NCI-H82 treated with DMSO at 0.1 percent for 48 hours (cell line): ENCODE measurements at regions not wholly inside any gene's neighbourhood (a gene's known extent, or its start where the extent isn't known, plus 50 kb on each side); places are given as distances from the start of the nearest gene placed in this dataset.
A peak's percentile ranks its signal among the peaks of the same experiment; 100 is the strongest.
"Not testable (repeated sequence)": the region's sequence is repeated elsewhere in the genome, so short reads cannot be mapped to it uniquely, and the experiment has no call there.

ENCODE experiments used
- DNase-seq: peaks from one replicate; lab custom pipeline; 2025; ENCODE audit not compliant: unreplicated experiment; lab: John Stamatoyannopoulos, UW

GRCh38 chr2:87075054-87075790, 53.6 kb upstream of the PLGLB1 start:
- not testable (repeated sequence) for DNase-seq

- not testable (repeated sequence) for DNase-seq
Measured at GRCh38 chr2:87075791-87076252, 54.2 kb upstream of the PLGLB1 start.

GRCh38 chr2:87076253-87077123, 54.8 kb upstream of the PLGLB1 start:
- DNase-seq = not testable (repeated sequence)

- not testable (repeated sequence) for DNase-seq
Measured at GRCh38 chr2:87077124-87077446, 55.4 kb upstream of the PLGLB1 start.

GRCh38 chr2:87081727-87082126, 60.1 kb upstream of the PLGLB1 start:
- DNase-seq = not testable (repeated sequence)

- DNase-seq = not testable (repeated sequence)
Measured at GRCh38 chr2:87088079-87088478, 66.4 kb upstream of the PLGLB1 start.

DNA sequence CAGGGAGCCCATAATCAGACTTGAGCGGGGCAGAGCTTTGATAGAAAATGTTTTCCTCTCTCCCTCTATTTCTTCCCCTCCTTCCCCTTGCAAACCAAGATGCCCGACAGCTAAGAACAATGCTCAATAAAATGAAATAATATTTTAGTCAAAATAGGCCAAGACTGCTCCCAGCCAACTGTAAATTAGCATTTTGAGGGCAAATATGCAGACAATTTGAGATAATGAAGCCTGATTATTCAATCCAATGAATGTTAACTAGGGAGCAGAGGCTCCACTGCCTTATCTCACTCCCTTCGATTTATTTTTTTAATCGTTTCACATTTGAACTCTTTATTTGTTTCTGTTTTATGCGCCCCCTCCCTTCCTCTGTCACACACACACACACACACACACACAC, 67.8 kb upstream of the PLGLB1 start:
- DNase-seq = not testable (repeated sequence)

GRCh38 chr2:87093252-87093651, 71.6 kb upstream of the PLGLB1 start:
- DNase-seq = not testable (repeated sequence)

DNA sequence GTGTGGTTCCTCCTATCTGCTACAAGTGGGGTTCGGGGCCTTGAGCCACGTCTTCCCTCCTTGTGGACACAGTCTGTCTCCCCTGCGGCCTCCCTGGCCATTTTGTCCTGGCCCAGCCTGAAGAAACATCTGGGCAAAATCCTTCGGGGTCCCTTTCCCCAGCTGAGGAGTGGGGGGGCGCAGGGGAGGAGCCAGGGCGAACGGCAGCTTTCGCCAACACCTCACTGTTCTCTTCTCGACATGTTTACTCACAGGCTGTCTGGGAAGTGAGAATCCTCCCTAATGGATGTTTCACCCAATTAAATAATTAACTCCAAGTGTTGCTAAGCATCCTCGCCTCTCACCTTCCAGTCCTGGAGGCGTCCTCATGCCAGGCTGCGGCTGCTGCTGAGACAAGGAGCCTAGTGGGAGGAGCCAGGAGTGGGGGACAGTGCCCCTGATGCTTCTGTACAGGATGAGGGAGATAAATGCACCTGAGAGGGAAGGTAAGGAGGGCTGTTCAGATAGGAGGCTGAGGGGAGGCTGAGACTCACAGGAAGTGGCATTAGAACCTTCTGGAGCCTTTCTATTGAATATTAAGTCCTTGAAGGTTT, 72.4 kb upstream of the PLGLB1 start:
- DNase-seq = not testable (repeated sequence)

- DNase-seq = not testable (repeated sequence)
Measured at GRCh38 chr2:87095804-87096203, 74.2 kb upstream of the PLGLB1 start.

DNA sequence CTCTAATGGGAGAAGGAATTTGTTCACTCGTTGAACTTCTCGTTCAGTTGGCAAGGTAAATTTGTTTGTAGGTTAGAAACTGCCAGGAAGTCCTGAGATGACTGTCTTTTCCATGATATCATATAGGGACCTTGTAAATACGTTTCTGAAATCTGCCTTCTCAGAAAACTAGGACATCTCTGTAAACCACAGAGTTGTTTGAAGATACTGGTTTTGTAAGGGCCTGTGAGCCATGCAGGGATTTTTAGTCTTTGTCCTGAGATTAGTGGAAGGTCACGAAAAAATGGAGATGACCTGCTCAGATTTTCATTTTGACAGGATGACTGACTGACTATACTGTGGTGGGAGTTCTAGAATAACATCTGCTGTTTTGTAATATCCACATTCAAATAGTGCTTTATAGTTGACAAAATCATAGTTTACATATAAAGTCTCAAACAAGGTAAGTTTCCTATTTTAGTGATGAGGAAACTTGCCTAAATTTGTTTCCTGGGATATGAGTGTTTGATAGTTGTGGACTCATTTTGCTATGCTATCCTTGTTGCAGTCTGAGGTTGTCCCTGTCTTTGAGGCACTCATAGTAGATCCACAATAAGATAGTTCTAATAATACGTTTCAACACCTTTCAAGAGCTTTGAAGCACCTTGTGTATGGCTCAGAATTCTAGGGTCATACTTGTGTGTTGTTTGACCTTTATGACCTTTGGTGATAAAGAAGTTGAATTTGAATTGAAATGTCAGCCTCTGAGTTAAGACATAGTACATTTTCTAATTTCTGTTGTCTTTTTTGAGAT, 107.3 kb upstream of the PLGLB1 start:
- not testable (repeated sequence) for DNase-seq

- DNase-seq = not testable (repeated sequence)
Measured at GRCh38 chr2:87132577-87132976, 110.9 kb upstream of the PLGLB1 start.

GRCh38 chr2:87151835-87152493, 130.3 kb upstream of the PLGLB1 start:
- DNase-seq = not testable (repeated sequence)

- DNase-seq = not testable (repeated sequence)
Measured at GRCh38 chr2:87174454-87174853, 152.8 kb upstream of the PLGLB1 start.

- DNase-seq = not testable (repeated sequence)
Measured at GRCh38 chr2:87183373-87183772, 161.7 kb upstream of the PLGLB1 start.

DNA sequence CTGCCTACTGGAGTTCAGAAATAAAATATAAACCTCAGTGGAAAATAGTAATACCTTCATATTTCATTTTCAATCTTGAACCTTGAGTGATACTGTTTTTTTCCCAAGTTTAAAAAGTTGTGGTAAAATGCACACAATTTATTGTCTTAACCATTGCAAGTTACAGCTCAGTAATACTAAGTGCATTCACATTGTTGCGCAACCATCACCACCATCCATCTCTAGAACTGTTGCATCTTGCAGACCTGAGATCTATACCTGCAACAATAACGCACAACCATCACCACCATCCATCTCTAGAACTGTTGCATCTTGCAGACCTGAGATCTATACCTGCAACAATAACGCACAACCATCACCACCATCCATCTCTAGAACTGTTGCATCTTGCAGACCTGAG, 162.6 kb upstream of the PLGLB1 start:
- DNase-seq = not testable (repeated sequence)

- not testable (repeated sequence) for DNase-seq
Measured at GRCh38 chr2:87189214-87189613, 167.6 kb upstream of the PLGLB1 start.

GRCh38 chr2:87193336-87193735, 171.7 kb upstream of the PLGLB1 start:
- DNase-seq = peak; percentile 2

DNA sequence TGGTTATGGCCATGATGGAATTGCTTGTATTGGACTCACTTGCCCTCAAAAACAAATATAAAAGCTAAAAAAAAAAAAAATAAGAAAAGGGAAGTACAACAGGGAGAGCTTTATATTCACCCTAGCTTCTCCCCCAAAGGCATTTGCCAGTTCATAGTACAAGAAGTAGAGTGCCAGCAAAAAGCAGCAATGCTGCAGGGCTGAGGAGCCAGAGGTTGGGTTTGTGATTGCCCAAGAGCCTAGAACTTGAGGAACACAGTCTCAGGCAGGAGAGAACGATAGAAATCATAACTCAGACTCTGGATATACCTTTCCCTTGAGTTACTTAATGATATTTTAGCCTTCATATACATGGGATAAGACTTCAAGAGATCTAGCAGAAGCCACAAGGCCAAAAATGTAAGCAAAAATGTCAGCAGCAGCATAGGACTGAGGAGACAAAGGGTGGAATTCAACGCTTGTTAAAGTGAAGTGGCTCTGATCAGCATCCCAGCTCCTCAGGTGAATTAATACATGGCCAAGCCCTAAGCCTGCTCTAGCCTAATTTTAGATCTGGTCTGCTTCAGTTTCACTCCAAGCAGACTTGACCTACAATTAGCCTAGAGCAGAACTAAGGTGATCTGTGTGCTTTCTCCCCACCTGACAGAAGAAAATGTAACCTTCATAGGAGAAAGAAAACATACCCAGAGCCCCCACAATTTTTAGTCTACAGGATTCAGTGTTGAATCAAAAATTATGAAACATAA, 172.8 kb upstream of the PLGLB1 start:
- not testable (repeated sequence) for DNase-seq
